GM06990 (cell line): ENCODE measurements at regions not wholly inside any gene's neighbourhood (a gene's known extent, or its start where the extent isn't known, plus 50 kb on each side); places are given as distances from the start of the nearest gene placed in this dataset.

Experiments
- DNase-seq: peaks from one replicate; pipeline ENCODE4 v3.0.0-alpha.2; 2011; ENCODE audit not compliant: insufficient read length; ENCODE audit errors: extremely low read depth
- H3K27me3 ChIP-seq: replicated peaks from 2 replicates; pipeline ENCODE4 v1.6.0; 2011; ENCODE audit warnings: low read length; ENCODE audit not compliant: control insufficient read depth, insufficient read depth
- H3K36me3 ChIP-seq: 2 replicates; pipeline ENCODE4 v1.5.1; 2011; ENCODE audit warnings: low read length; ENCODE audit not compliant: control insufficient read depth, insufficient read depth
- H3K4me3 ChIP-seq: replicated peaks from 2 replicates; pipeline ENCODE4 v1.5.1; 2011; ENCODE audit warnings: low read depth, mild to moderate bottlenecking, control low read depth, low read length
- CTCF ChIP-seq: IDR thresholded peaks from 2 replicates; pipeline ENCODE4 v1.5.1; 2011; ENCODE audit warnings: low read length, control low read depth, mild to moderate bottlenecking, inconsistent platforms; ENCODE audit not compliant: insufficient read depth, poor library complexity, severe bottlenecking

- Histone ChIP-seq H3K27me3 (no peaks in the 10 kb centered on the region), H3K4me3 (no peak overlapping the region), H3K36me3 (no peaks in the 10 kb centered on the region)
- DNase-seq, result no peak
- no peak for TF ChIP-seq CTCF
Observed at GRCh38 chr9:78525986-78526560, 229.1 kb downstream of the PSAT1 start.

- no peak for DNase-seq
- H3K4me3 ChIP-seq, result no peak overlapping the region
- no peak for TF ChIP-seq CTCF
- no peaks in the 10 kb centered on the region for H3K27me3 ChIP-seq
- H3K36me3 ChIP-seq, result no peaks in the 10 kb centered on the region
Observed at GRCh38 chr9:78533500-78533899, 236.6 kb downstream of the PSAT1 start.

- DNase-seq, result no peak
- Histone ChIP-seq H3K27me3 (no peaks in the 10 kb centered on the region), H3K36me3 (no peaks in the 10 kb centered on the region), H3K4me3 (no peak overlapping the region)
- no peak for TF ChIP-seq CTCF
Observed at GRCh38 chr9:78539188-78539587, 242.3 kb downstream of the PSAT1 start.

GRCh38 chr9:78539904-78540303 is 243.0 kb downstream of the PSAT1 start:
- no peaks in the 10 kb centered on the region for H3K36me3 ChIP-seq
- no peak for DNase-seq
- no peak overlapping the region for H3K4me3 ChIP-seq
- no peaks in the 10 kb centered on the region for H3K27me3 ChIP-seq
- TF ChIP-seq CTCF, result no peak

- H3K4me3 ChIP-seq, result no peak overlapping the region
- no peaks in the 10 kb centered on the region for H3K27me3 ChIP-seq
- no peak for DNase-seq
- no peak for TF ChIP-seq CTCF
- no peaks in the 10 kb centered on the region for H3K36me3 ChIP-seq
Observed at GRCh38 chr9:78541868-78542443, 245.0 kb downstream of the PSAT1 start.
